H9 (cell line): ENCODE measurements at regions not wholly inside any gene's neighbourhood (a gene's known extent, or its start where the extent isn't known, plus 50 kb on each side); places are given as distances from the start of the nearest gene placed in this dataset.

Experiments used
- DNase-seq: peaks from one replicate; pipeline ENCODE4 v3.0.0-alpha.2; 2017
- H2AFZ ChIP-seq: one replicate; pipeline ENCODE4 v1.6.1; 2013; ENCODE audit warnings: mild to moderate bottlenecking, low read length, control low read depth, moderate library complexity
- H2AK5ac ChIP-seq: 2 replicates; pipeline ENCODE4 v1.6.1; 2013; ENCODE audit warnings: low read length, control low read depth, mixed read lengths; ENCODE audit not compliant: insufficient read length
- H2BK120ac ChIP-seq: one replicate; pipeline ENCODE4 v1.6.1; 2013; ENCODE audit warnings: low read depth, mild to moderate bottlenecking, low read length, control low read depth, inconsistent platforms; ENCODE audit not compliant: poor library complexity, severe bottlenecking
- H2BK12ac ChIP-seq: 2 replicates; pipeline ENCODE4 v1.6.1; 2013; ENCODE audit warnings: low read length, control low read depth, mixed read lengths, low read depth; ENCODE audit not compliant: insufficient read length
- H2BK15ac ChIP-seq: 2 replicates; pipeline ENCODE4 v1.6.1; 2013; ENCODE audit warnings: low read depth, low read length, control low read depth
- H2BK20ac ChIP-seq: one replicate; pipeline ENCODE4 v1.6.1; 2013; ENCODE audit warnings: low read depth, mild to moderate bottlenecking, low read length, control low read depth, inconsistent platforms; ENCODE audit not compliant: poor library complexity, severe bottlenecking
- H2BK5ac ChIP-seq: 2 replicates; pipeline ENCODE4 v1.6.1; 2013; ENCODE audit warnings: low read length, control low read depth, mixed read lengths; ENCODE audit not compliant: insufficient read length
- H3K14ac ChIP-seq: 2 replicates; pipeline ENCODE4 v1.6.1; 2013; ENCODE audit warnings: low read length, control low read depth; ENCODE audit not compliant: insufficient read depth
- H3K18ac ChIP-seq: 2 replicates; pipeline ENCODE4 v1.6.1; 2013; ENCODE audit warnings: low read depth, mild to moderate bottlenecking, mixed read lengths, low read length, control low read depth; ENCODE audit not compliant: insufficient read length
- H3K23ac ChIP-seq: 2 replicates; pipeline ENCODE4 v1.6.1; 2013; ENCODE audit warnings: low read length, control low read depth, mixed read lengths, low read depth; ENCODE audit not compliant: insufficient read length
- H3K23me2 ChIP-seq: 2 replicates; pipeline ENCODE4 v1.6.1; 2013; ENCODE audit warnings: low read depth, mild to moderate bottlenecking, mixed read lengths, low read length, control low read depth; ENCODE audit not compliant: insufficient read length, poor library complexity, severe bottlenecking
- H3K27ac ChIP-seq: 2 replicates; pipeline ENCODE4 v1.5.1; 2013; ENCODE audit warnings: low read length, control low read depth, mixed read lengths, low read depth; ENCODE audit not compliant: insufficient read length
- H3K27me3 ChIP-seq: 2 replicates; pipeline ENCODE4 v1.6.1; 2013; ENCODE audit warnings: low read length, control low read depth, inconsistent platforms; ENCODE audit not compliant: insufficient read depth
- H3K4ac ChIP-seq: 2 replicates; pipeline ENCODE4 v1.6.1; 2013; ENCODE audit warnings: low read depth, mild to moderate bottlenecking, control low read depth, inconsistent platforms, low read length, moderate library complexity
- H3K4me1 ChIP-seq: 2 replicates; pipeline ENCODE4 v1.6.1; 2013; ENCODE audit warnings: low read length, control low read depth, inconsistent platforms; ENCODE audit not compliant: insufficient read depth
- H3K4me2 ChIP-seq: 2 replicates; pipeline ENCODE4 v1.6.1; 2013; ENCODE audit warnings: low read length, control low read depth, mixed read lengths; ENCODE audit not compliant: insufficient read length, insufficient read depth
- H3K56ac ChIP-seq: 2 replicates; pipeline ENCODE4 v1.6.1; 2013; ENCODE audit warnings: low read depth, mild to moderate bottlenecking, mixed read lengths, low read length, control low read depth; ENCODE audit not compliant: insufficient read length
- H3K79me1 ChIP-seq: 2 replicates; pipeline ENCODE4 v1.6.1; 2013; ENCODE audit warnings: low read depth, mild to moderate bottlenecking, moderate library complexity, low read length, control low read depth, inconsistent platforms; ENCODE audit not compliant: insufficient read depth, poor library complexity, severe bottlenecking
- H3K79me2 ChIP-seq: 2 replicates; pipeline ENCODE4 v1.6.1; 2013; ENCODE audit warnings: low read length, control low read depth, inconsistent platforms; ENCODE audit not compliant: insufficient read depth
- H3K9ac ChIP-seq: 2 replicates; pipeline ENCODE4 v1.6.1; 2013; ENCODE audit warnings: low read length, control low read depth, mixed read lengths; ENCODE audit not compliant: insufficient read length; ENCODE audit errors: extremely low read depth
- H3K9me3 ChIP-seq: one replicate; pipeline ENCODE4 v1.6.1; 2013; ENCODE audit warnings: low read depth, low read length, inconsistent platforms; ENCODE audit not compliant: control insufficient read depth
- H3T11ph ChIP-seq: one replicate; pipeline ENCODE4 v1.6.1; 2013; ENCODE audit warnings: mild to moderate bottlenecking, low read length, control low read depth, inconsistent platforms
- H4K20me1 ChIP-seq: one replicate; pipeline ENCODE4 v1.6.1; 2013; ENCODE audit not compliant: control insufficient read depth, insufficient read length, insufficient read depth
- H4K5ac ChIP-seq: 2 replicates; pipeline ENCODE4 v1.6.1; 2013; ENCODE audit warnings: low read depth, mild to moderate bottlenecking, mixed read lengths, low read length, control low read depth; ENCODE audit not compliant: insufficient read length
- H4K8ac ChIP-seq: replicated peaks from 2 replicates; pipeline ENCODE4 v1.6.1; 2013; ENCODE audit warnings: low read length, control low read depth, mixed read lengths, low read depth; ENCODE audit not compliant: insufficient read length
- H4K91ac ChIP-seq: 2 replicates; pipeline ENCODE4 v1.6.1; 2013; ENCODE audit warnings: low read depth, mild to moderate bottlenecking, moderate library complexity, mixed read lengths, low read length, control low read depth; ENCODE audit not compliant: insufficient read length
- H3K27ac Mint-ChIP-seq, 3 experiments: 2 replicates in 2 of 3; 3 replicates in 1 of 3; pipeline ENCODE4 v1.8.0; 2020 to 2021; ENCODE audit warnings: mixed read lengths in 3 of 3, mild to moderate bottlenecking in 1 of 3, moderate library complexity in 1 of 3
- H3K27me3 Mint-ChIP-seq: 2 replicates; pipeline ENCODE4 v1.8.0; 2021; ENCODE audit warnings: low read depth, mild to moderate bottlenecking, moderate library complexity, mixed read lengths
- H3K36me3 Mint-ChIP-seq, 3 experiments: 2 replicates in 2 of 3; 3 replicates in 1 of 3; pipeline ENCODE4 v1.8.0; 2020 to 2021; ENCODE audit warnings: low read depth in 3 of 3, mixed read lengths in 3 of 3; ENCODE audit not compliant: insufficient read depth in 1 of 3
- H3K4me1 Mint-ChIP-seq, 2 experiments: 2 replicates each; pipeline ENCODE4 v1.8.0; 2020; ENCODE audit warnings: mixed read lengths in 2 of 2
- H3K4me3 Mint-ChIP-seq, 2 experiments: 2 replicates in 1 of 2; 3 replicates in 1 of 2; pipeline ENCODE4 v1.8.0; 2020 to 2021; ENCODE audit warnings: mild to moderate bottlenecking in 2 of 2, mixed read lengths in 2 of 2, moderate library complexity in 1 of 2
- H3K9me3 Mint-ChIP-seq, 2 experiments: 2 replicates in 1 of 2; 3 replicates in 1 of 2; pipeline ENCODE4 v1.8.0; 2020; ENCODE audit warnings: mild to moderate bottlenecking in 2 of 2, mixed read lengths in 2 of 2, moderate library complexity in 1 of 2
- CTCF ChIP-seq: fragments of 200-600 bp; sonication (generic); conservative IDR thresholded peaks from 3 replicates; pipeline ENCODE4 v1.8.0; 2021; ENCODE audit warnings: antibody characterized with exemption, mild to moderate bottlenecking
- WGBS: extraction: QIAGEN DNeasy Blood & Tissue Kit; methylation state at CpG from one replicate; pipeline ENCODE4 v1.1.7; 2013; ENCODE audit warnings: missing lambda C conversion rate, low lambda C conversion rate, mixed read lengths; ENCODE audit not compliant: insufficient read length; ENCODE audit errors: extremely low coverage; 5-methylcytosine and 5-hydroxymethylcytosine counted together

GRCh38 chr1:240691909-240692705 lies 80.2 kb upstream of the GREM2 start:
- no peak overlapping the region for H3K18ac ChIP-seq
- H3K4me2 ChIP-seq, result no peak overlapping the region
- H3K4me3 Mint-ChIP-seq, result no peak overlapping the region
- no peak overlapping the region for H2AK5ac ChIP-seq
- H2BK120ac ChIP-seq, result no peak overlapping the region
- H4K20me1 ChIP-seq, result no peaks in the 10 kb centered on the region
- no peaks in the 10 kb centered on the region for H3K9me3 Mint-ChIP-seq
- no peaks in the 10 kb centered on the region for H3K36me3 Mint-ChIP-seq
- no peak overlapping the region for H3K9ac ChIP-seq
- no peaks in the 10 kb centered on the region for H3K27me3 ChIP-seq
- peaks cover 10 to 11% of the 10 kb centered on the region in 2 experiments for H3K4me1 Mint-ChIP-seq
- DNase-seq, result peak; percentile 66
- no peak overlapping the region for H4K91ac ChIP-seq
- no peak overlapping the region for H2BK20ac ChIP-seq
- no peaks in the 10 kb centered on the region for H3K4me1 ChIP-seq
- TF ChIP-seq CTCF, result peak; percentile 80
- no peak overlapping the region for H3K56ac ChIP-seq
- H4K5ac ChIP-seq, result no peak overlapping the region
- H2BK5ac ChIP-seq, result no peak overlapping the region
- H3K23me2 ChIP-seq, result no peaks in the 10 kb centered on the region
- no peak overlapping the region for H4K8ac ChIP-seq
- H3T11ph ChIP-seq, result no peak overlapping the region
- no peak overlapping the region for H3K14ac ChIP-seq
- no peaks in the 10 kb centered on the region for H3K79me2 ChIP-seq
- H3K9me3 ChIP-seq, result no peaks in the 10 kb centered on the region
- no peaks in the 10 kb centered on the region for H3K79me1 ChIP-seq
- no CpG with 5 or more reads among the region's 12 CpGs for WGBS
- H2BK12ac ChIP-seq, result no peak overlapping the region
- H3K27ac Mint-ChIP-seq, result 0 out of 7 replicates have a peak overlapping the region, but pooled peaks of 1 of the 3 experiments have one; percentile 62
- H3K4ac ChIP-seq, result no peak overlapping the region
- H2AFZ ChIP-seq, result no peak overlapping the region
- no peak overlapping the region for H2BK15ac ChIP-seq
- no peak overlapping the region for H3K23ac ChIP-seq
- H3K27me3 Mint-ChIP-seq, result no peaks in the 10 kb centered on the region
- no peak overlapping the region for H3K27ac ChIP-seq
